Esophagus muscularis mucosa (tissue), 3 donors: ENCODE measurements at regions not wholly inside any gene's neighbourhood (a gene's known extent, or its start where the extent isn't known, plus 50 kb on each side); places are given as distances from the start of the nearest gene placed in this dataset.

Experiments
- EP300 ChIP-seq: sonication (generic); formaldehyde crosslinking; IDR thresholded peaks from one replicate; pipeline ENCODE4 v1.6.1; 2017; ENCODE audit warnings: antibody characterized with exemption
- TF ChIP-seq, protein P1 (sequence below), 3 experiments: fragments of 200-600 bp in 2 of 3; fragments of 450-650 bp in 1 of 3; sonication (generic) in 2 of 3; IDR thresholded peaks; one replicate each; pipeline ENCODE4 v1.5.1; 2017 to 2019; ENCODE audit warnings: antibody characterized with exemption in 3 of 3, mild to moderate bottlenecking in 2 of 3, moderate library complexity in 1 of 3

DNA sequence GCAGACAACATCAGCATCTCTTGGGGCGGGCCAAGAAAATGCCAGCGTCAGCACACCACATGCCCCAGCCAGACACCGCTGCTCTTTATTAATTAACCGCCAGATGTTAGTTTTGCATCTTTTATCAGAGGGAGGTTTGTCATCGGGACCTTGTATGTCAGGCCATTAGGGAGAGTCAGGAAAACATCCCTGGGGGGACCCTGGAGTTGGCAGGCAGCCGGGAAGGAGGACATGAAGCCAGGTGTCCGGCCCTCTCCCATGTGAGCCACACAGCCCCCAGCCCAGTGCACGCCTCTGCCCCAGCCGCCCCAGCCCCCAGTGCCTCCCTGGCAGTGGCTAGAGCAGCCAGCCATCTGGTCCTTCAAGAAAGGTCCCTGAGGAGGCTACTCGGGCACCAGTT lies 56.9 kb upstream of the FAM222A start:
- TF ChIP-seq, protein P1, sequence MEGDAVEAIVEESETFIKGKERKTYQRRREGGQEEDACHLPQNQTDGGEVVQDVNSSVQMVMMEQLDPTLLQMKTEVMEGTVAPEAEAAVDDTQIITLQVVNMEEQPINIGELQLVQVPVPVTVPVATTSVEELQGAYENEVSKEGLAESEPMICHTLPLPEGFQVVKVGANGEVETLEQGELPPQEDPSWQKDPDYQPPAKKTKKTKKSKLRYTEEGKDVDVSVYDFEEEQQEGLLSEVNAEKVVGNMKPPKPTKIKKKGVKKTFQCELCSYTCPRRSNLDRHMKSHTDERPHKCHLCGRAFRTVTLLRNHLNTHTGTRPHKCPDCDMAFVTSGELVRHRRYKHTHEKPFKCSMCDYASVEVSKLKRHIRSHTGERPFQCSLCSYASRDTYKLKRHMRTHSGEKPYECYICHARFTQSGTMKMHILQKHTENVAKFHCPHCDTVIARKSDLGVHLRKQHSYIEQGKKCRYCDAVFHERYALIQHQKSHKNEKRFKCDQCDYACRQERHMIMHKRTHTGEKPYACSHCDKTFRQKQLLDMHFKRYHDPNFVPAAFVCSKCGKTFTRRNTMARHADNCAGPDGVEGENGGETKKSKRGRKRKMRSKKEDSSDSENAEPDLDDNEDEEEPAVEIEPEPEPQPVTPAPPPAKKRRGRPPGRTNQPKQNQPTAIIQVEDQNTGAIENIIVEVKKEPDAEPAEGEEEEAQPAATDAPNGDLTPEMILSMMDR (IDR thresholded peaks at IDR 0.05) = no peak
- TF ChIP-seq EP300 = no peak
